Osteocyte (in vitro differentiated cells): ENCODE measurements at regions not wholly inside any gene's neighbourhood (a gene's known extent, or its start where the extent isn't known, plus 50 kb on each side); places are given as distances from the start of the nearest gene placed in this dataset.

ENCODE experiments used
- DNase-seq: peaks from one replicate; pipeline ENCODE4 v3.0.0; 2021; ENCODE audit warnings: mixed read lengths; ENCODE audit not compliant: unreplicated experiment; ENCODE audit errors: extremely low spot score
- H3K27ac Mint-ChIP-seq: one replicate; pipeline ENCODE4 v1.8.0; 2021; ENCODE audit warnings: mild to moderate bottlenecking, mixed read lengths; ENCODE audit not compliant: unreplicated experiment
- H3K27me3 Mint-ChIP-seq: one replicate; pipeline ENCODE4 v1.8.0; 2021; ENCODE audit warnings: mixed read lengths; ENCODE audit not compliant: unreplicated experiment
- H3K36me3 Mint-ChIP-seq: one replicate; pipeline ENCODE4 v1.8.0; 2021; ENCODE audit warnings: mixed read lengths; ENCODE audit not compliant: unreplicated experiment
- H3K4me1 Mint-ChIP-seq: one replicate; pipeline ENCODE4 v1.8.0; 2021; ENCODE audit warnings: mixed read lengths; ENCODE audit not compliant: unreplicated experiment
- H3K4me3 Mint-ChIP-seq: one replicate; pipeline ENCODE4 v1.8.0; 2021; ENCODE audit warnings: mild to moderate bottlenecking, moderate library complexity, mixed read lengths; ENCODE audit not compliant: unreplicated experiment
- H3K9me3 Mint-ChIP-seq: one replicate; pipeline ENCODE4 v1.8.0; 2021; ENCODE audit warnings: mixed read lengths; ENCODE audit not compliant: unreplicated experiment
- TF ChIP-seq, protein P1 (sequence below): fragments of 200-600 bp; sonication (generic); IDR thresholded peaks from 2 replicates; pipeline ENCODE4 v1.5.0; 2021; ENCODE audit warnings: antibody characterized with exemption, mild to moderate bottlenecking, moderate library complexity

DNA sequence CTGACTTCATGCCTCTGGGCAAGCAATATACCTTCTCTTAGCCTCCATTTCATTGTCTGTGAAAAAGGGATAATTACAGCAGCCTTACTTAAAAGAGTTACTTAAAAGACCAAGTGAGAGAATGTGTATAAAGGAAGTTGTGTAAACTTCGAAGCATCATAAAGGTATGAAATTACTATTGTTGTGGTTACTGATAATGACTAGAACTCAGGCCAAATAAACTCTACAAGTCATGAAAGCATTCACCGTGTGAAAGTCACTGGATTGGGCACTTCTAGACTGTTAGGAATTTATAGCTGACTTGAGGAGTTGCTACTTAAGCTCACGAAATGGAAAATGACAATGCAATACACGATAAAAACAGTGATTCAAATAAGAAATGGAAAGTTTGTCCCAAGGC lies 67.4 kb upstream of the HAAO start:
- DNase-seq = no peak
- TF ChIP-seq, protein P1, sequence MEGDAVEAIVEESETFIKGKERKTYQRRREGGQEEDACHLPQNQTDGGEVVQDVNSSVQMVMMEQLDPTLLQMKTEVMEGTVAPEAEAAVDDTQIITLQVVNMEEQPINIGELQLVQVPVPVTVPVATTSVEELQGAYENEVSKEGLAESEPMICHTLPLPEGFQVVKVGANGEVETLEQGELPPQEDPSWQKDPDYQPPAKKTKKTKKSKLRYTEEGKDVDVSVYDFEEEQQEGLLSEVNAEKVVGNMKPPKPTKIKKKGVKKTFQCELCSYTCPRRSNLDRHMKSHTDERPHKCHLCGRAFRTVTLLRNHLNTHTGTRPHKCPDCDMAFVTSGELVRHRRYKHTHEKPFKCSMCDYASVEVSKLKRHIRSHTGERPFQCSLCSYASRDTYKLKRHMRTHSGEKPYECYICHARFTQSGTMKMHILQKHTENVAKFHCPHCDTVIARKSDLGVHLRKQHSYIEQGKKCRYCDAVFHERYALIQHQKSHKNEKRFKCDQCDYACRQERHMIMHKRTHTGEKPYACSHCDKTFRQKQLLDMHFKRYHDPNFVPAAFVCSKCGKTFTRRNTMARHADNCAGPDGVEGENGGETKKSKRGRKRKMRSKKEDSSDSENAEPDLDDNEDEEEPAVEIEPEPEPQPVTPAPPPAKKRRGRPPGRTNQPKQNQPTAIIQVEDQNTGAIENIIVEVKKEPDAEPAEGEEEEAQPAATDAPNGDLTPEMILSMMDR = no peak
- no peak overlapping the region for H3K27ac Mint-ChIP-seq
- H3K4me1 Mint-ChIP-seq = peaks cover 9% of the 10 kb centered on the region
- H3K4me3 Mint-ChIP-seq = no peak overlapping the region
- no peaks in the 10 kb centered on the region for H3K27me3 Mint-ChIP-seq
- no peaks in the 10 kb centered on the region for H3K36me3 Mint-ChIP-seq
- H3K9me3 Mint-ChIP-seq = no peaks in the 10 kb centered on the region

DNA sequence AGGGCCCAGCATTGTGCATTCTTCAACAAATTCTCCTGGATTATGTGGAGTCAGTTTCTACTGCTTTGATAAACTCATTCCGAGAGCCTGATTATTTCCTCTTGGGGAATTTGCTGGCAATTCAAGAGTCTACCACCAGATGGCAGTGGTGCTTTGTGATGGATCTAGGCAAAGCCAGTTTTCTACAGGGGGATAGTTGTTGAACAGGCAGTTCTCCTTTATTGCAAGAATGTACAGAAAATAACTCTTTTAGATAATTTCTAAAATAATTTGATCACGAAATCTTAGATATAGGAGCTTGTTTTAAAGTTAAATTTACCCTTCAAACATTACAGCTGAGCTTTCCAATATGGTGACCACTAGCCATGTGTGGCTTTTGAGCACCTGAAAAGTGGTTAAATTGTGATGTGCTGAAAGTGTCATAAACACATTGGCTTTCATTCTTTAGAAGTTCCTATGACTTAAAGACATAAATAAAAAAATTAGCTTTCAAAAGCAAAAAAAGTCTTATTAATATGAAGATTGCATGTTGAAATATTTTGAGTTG lies 66.7 kb upstream of the HAAO start:
- no peak for DNase-seq
- Mint-ChIP-seq H3K4me3 (no peak overlapping the region), H3K9me3 (no peaks in the 10 kb centered on the region), H3K27ac (no peak overlapping the region), H3K27me3 (no peaks in the 10 kb centered on the region), H3K4me1 (peaks cover 15% of the 10 kb centered on the region), H3K36me3 (no peaks in the 10 kb centered on the region)
- TF ChIP-seq, protein P1 = peak; percentile 89

DNA sequence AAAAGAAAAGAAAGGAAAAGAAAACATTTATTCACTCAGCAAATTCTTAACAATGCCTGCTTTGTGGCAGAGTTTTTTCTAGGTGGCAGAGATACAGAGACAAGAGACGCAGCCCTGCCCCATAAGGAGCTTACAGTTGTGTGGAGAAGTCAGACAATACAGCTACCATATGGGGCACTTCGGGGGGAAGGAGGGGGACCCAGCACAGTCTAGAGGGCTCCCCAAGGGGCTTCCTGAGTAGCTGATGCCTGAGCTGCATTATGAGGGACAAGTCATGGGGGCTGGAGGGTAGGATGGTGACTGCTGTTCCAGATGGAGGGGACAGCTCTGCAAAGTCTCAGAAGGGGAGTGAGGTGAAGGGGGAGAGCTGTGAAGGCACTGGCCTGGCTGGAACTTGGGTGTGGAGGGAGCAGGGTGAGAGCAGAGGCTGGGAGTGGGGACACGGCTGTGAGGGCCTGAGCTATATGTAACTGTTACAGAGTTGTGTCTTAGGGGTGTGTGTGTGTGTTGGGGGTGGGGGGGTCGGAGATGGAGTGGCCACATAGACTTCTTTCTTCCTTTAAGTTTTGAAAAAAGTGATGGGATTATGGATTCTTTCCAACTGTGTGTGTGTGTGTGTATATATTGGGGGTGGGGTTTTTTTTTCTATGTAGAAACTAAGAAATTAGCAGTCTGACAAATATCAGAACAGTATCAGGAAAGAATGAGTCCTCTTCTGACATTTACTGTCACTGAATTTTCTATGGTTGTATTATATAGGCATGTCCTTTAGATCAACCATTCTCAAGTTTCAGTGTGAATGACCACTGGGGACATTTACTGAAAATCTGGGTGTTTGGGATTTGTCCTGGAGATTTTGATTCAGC lies 66.0 kb upstream of the HAAO start:
- DNase-seq = no peak
- Mint-ChIP-seq H3K27me3 (no peaks in the 10 kb centered on the region), H3K4me1 (peaks cover 22% of the 10 kb centered on the region), H3K4me3 (no peak overlapping the region), H3K27ac (no peak overlapping the region), H3K9me3 (no peaks in the 10 kb centered on the region), H3K36me3 (no peaks in the 10 kb centered on the region)
- TF ChIP-seq, protein P1 = no peak

DNA sequence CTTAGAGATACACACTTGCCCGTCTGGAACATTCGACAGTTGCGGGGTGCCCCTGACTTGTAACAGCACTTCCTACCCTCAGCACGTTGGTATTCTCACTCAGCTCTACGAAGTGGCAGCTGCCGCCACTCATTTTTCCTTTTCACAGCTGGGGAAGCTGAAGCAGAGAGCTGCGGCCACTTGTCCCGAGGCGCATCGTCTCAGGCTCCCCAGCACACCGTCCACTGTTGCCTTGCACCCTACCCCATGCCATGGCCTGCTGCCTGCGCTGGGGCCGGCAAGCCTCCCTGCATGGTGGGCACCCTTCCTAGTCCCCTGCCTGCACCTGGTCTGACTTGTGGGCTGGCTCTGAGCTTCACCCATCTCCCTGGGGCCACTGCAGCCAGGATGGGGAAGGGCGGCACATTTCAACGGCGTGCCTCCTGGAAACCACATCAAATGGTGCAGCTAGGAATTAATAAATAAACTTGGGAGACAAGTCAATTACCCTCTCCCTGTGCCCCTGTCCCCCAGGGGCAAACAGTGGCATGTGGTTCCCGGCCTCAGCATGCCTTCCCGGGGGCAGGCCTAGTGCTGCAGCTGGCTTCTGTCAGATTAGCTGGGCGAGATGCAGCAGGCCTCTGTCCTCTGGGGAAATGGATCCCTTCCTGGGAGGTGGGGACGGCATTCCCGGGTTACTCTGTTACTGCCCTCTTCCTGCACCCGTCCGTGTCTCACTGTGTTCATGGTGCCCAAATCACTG lies 64.7 kb upstream of the HAAO start:
- TF ChIP-seq, protein P1 = no peak
- Mint-ChIP-seq H3K27me3 (no peaks in the 10 kb centered on the region), H3K4me1 (peaks cover 23% of the 10 kb centered on the region), H3K27ac (no peak overlapping the region), H3K4me3 (no peak overlapping the region), H3K9me3 (no peaks in the 10 kb centered on the region), H3K36me3 (no peaks in the 10 kb centered on the region)
- DNase-seq = no peak
